ENCODE measurements at regions not wholly inside any gene's neighbourhood (a gene's known extent, or its start where the extent isn't known, plus 50 kb on each side); places are given as distances from the start of the nearest gene placed in this dataset.

DNA sequence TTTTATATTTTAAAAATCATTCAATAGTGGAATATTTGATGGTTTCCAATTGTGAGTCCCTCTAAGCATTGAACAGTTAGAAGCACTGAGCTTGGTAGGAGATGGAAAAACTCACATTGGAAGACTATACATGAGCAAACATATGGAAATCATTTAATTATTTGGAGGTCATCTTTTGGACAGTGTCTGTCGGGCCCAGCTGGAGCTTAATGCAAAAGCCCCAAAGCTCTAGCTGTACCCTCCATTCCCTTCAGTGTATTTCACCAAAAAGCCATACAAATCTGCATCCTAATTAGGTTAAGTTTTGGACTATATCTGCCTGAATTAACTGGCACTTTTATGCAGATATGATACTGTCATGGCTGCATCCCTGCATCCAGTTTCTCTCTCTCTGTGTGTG is 365.7 kb downstream of the FLRT2 start:
- TF ChIP-seq, protein P1, sequence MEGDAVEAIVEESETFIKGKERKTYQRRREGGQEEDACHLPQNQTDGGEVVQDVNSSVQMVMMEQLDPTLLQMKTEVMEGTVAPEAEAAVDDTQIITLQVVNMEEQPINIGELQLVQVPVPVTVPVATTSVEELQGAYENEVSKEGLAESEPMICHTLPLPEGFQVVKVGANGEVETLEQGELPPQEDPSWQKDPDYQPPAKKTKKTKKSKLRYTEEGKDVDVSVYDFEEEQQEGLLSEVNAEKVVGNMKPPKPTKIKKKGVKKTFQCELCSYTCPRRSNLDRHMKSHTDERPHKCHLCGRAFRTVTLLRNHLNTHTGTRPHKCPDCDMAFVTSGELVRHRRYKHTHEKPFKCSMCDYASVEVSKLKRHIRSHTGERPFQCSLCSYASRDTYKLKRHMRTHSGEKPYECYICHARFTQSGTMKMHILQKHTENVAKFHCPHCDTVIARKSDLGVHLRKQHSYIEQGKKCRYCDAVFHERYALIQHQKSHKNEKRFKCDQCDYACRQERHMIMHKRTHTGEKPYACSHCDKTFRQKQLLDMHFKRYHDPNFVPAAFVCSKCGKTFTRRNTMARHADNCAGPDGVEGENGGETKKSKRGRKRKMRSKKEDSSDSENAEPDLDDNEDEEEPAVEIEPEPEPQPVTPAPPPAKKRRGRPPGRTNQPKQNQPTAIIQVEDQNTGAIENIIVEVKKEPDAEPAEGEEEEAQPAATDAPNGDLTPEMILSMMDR (IDR thresholded peaks at IDR 0.05; ENCODE audit: low read depth, low read length, missing input control), result no peak
- TF ChIP-seq, protein P2, sequence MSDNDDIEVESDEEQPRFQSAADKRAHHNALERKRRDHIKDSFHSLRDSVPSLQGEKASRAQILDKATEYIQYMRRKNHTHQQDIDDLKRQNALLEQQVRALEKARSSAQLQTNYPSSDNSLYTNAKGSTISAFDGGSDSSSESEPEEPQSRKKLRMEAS (IDR thresholded peaks at IDR 0.05), result no peak
- TF ChIP-seq SP1 (IDR thresholded peaks at IDR 0.05) (no peak), RAD21 (IDR thresholded peaks at IDR 0.05) (no peak), RXRA (IDR thresholded peaks at IDR 0.05) (no peak), JUND (IDR thresholded peaks at IDR 0.05) (no peak), GABPA (IDR thresholded peaks at IDR 0.05 in 1 of 2, conservative IDR thresholded peaks at IDR 0.05 in 1 of 2) (no peak), EGR1 (IDR thresholded peaks at IDR 0.05; ENCODE audit: low read depth in 2 of 2) (no peak), TAF1 (conservative IDR thresholded peaks at IDR 0.05) (no peak)
- TF ChIP-seq, protein P3, sequence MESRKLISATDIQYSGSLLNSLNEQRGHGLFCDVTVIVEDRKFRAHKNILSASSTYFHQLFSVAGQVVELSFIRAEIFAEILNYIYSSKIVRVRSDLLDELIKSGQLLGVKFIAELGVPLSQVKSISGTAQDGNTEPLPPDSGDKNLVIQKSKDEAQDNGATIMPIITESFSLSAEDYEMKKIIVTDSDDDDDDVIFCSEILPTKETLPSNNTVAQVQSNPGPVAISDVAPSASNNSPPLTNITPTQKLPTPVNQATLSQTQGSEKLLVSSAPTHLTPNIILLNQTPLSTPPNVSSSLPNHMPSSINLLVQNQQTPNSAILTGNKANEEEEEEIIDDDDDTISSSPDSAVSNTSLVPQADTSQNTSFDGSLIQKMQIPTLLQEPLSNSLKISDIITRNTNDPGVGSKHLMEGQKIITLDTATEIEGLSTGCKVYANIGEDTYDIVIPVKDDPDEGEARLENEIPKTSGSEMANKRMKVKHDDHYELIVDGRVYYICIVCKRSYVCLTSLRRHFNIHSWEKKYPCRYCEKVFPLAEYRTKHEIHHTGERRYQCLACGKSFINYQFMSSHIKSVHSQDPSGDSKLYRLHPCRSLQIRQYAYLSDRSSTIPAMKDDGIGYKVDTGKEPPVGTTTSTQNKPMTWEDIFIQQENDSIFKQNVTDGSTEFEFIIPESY (IDR thresholded peaks at IDR 0.05), result no peak
- TF ChIP-seq, protein P4, sequence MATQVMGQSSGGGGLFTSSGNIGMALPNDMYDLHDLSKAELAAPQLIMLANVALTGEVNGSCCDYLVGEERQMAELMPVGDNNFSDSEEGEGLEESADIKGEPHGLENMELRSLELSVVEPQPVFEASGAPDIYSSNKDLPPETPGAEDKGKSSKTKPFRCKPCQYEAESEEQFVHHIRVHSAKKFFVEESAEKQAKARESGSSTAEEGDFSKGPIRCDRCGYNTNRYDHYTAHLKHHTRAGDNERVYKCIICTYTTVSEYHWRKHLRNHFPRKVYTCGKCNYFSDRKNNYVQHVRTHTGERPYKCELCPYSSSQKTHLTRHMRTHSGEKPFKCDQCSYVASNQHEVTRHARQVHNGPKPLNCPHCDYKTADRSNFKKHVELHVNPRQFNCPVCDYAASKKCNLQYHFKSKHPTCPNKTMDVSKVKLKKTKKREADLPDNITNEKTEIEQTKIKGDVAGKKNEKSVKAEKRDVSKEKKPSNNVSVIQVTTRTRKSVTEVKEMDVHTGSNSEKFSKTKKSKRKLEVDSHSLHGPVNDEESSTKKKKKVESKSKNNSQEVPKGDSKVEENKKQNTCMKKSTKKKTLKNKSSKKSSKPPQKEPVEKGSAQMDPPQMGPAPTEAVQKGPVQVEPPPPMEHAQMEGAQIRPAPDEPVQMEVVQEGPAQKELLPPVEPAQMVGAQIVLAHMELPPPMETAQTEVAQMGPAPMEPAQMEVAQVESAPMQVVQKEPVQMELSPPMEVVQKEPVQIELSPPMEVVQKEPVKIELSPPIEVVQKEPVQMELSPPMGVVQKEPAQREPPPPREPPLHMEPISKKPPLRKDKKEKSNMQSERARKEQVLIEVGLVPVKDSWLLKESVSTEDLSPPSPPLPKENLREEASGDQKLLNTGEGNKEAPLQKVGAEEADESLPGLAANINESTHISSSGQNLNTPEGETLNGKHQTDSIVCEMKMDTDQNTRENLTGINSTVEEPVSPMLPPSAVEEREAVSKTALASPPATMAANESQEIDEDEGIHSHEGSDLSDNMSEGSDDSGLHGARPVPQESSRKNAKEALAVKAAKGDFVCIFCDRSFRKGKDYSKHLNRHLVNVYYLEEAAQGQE (IDR thresholded peaks at IDR 0.05), result no peak
- TF ChIP-seq, protein P5, sequence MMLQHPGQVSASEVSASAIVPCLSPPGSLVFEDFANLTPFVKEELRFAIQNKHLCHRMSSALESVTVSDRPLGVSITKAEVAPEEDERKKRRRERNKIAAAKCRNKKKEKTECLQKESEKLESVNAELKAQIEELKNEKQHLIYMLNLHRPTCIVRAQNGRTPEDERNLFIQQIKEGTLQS (IDR thresholded peaks at IDR 0.05), result no peak
